Breast epithelium (tissue), 4 donors: ENCODE measurements at regions not wholly inside any gene's neighbourhood (a gene's known extent, or its start where the extent isn't known, plus 50 kb on each side); places are given as distances from the start of the nearest gene placed in this dataset.

Source experiments
- DNase-seq, 2 donors: peaks; one replicate each; pipeline ENCODE4 v3.0.0-alpha.2; 2019; ENCODE audit warnings: low spot score in 2 of 2
- H3K27ac ChIP-seq, 2 donors: fragments of 200-600 bp; sonication (generic) in 1 of 2; one replicate each; pipeline ENCODE4 v1.5.1; 2016 to 2019; ENCODE audit warnings: mild to moderate bottlenecking in 1 of 2
- H3K27me3 ChIP-seq, 2 donors: fragments of 200-600 bp; sonication (generic) in 1 of 2; one replicate each; pipeline versions ENCODE4 v1.5.1 to v1.6.0; 2017 to 2019; ENCODE audit warnings: control low read depth in 1 of 2, mild to moderate bottlenecking in 1 of 2
- H3K36me3 ChIP-seq: fragments of 200-600 bp; one replicate; pipeline ENCODE4 v1.5.1; 2019
- H3K4me1 ChIP-seq, 2 donors: fragments of 200-600 bp; sonication (generic); one replicate each; pipeline ENCODE4 v1.5.1; 2016 to 2019; ENCODE audit warnings: control low read depth in 1 of 2
- H3K4me3 ChIP-seq, 3 donors: fragments of 200-600 bp; sonication (generic); 1 replicate in 2 of 3; 2 replicates in 1 of 3; pipeline ENCODE4 v1.5.1; 2016 to 2019; ENCODE audit warnings: mild to moderate bottlenecking in 3 of 3, moderate library complexity in 2 of 3
- H3K9me3 ChIP-seq, 2 donors: fragments of 200-600 bp; sonication (generic) in 1 of 2; one replicate each; pipeline ENCODE4 v1.5.1; 2016 to 2019; ENCODE audit warnings: control low read depth in 1 of 2
- POLR2A ChIP-seq: fragments of 450-650 bp; IDR thresholded peaks from one replicate; pipeline ENCODE4 v1.6.1; 2016; ENCODE audit warnings: antibody characterized with exemption, mild to moderate bottlenecking, moderate library complexity
- POLR2AphosphoS5 ChIP-seq, 3 donors: sonication (generic); formaldehyde crosslinking; IDR thresholded peaks; one replicate each; pipeline ENCODE4 v1.6.1; 2017; ENCODE audit warnings: antibody characterized with exemption in 3 of 3
- intact Hi-C: fragments of 100-400 bp; cut with DNase I; formaldehyde crosslinking; loops from one replicate; pipeline ENCODE4 v1.15.1; 2023; ENCODE audit warnings: low total_unique reads
- TF ChIP-seq, protein P1 (sequence below), 3 donors: fragments of 450-650 bp; IDR thresholded peaks; one replicate each; pipeline ENCODE4 v1.5.1; 2016 to 2017; ENCODE audit warnings: antibody characterized with exemption in 3 of 3, mild to moderate bottlenecking in 3 of 3, moderate library complexity in 3 of 3

GRCh38 chr20:60892095-60892813 is 359.8 kb upstream of the CDH4 start:
- intact Hi-C loops = no loop called here
- TF ChIP-seq POLR2AphosphoS5 (IDR thresholded peaks at IDR 0.05) (no peak), POLR2A (no peak)
- TF ChIP-seq, protein P1, sequence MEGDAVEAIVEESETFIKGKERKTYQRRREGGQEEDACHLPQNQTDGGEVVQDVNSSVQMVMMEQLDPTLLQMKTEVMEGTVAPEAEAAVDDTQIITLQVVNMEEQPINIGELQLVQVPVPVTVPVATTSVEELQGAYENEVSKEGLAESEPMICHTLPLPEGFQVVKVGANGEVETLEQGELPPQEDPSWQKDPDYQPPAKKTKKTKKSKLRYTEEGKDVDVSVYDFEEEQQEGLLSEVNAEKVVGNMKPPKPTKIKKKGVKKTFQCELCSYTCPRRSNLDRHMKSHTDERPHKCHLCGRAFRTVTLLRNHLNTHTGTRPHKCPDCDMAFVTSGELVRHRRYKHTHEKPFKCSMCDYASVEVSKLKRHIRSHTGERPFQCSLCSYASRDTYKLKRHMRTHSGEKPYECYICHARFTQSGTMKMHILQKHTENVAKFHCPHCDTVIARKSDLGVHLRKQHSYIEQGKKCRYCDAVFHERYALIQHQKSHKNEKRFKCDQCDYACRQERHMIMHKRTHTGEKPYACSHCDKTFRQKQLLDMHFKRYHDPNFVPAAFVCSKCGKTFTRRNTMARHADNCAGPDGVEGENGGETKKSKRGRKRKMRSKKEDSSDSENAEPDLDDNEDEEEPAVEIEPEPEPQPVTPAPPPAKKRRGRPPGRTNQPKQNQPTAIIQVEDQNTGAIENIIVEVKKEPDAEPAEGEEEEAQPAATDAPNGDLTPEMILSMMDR (IDR thresholded peaks at IDR 0.05) = no peak
- Histone ChIP-seq H3K27me3 (no peaks in the 10 kb centered on the region), H3K27ac (no peak overlapping the region), H3K9me3 (no peaks in the 10 kb centered on the region), H3K36me3 (no peaks in the 10 kb centered on the region), H3K4me3 (no peak overlapping the region), H3K4me1 (no peaks in the 10 kb centered on the region)
- no peak for DNase-seq

- no peaks in the 10 kb centered on the region for H3K9me3 ChIP-seq
- TF ChIP-seq POLR2AphosphoS5 (IDR thresholded peaks at IDR 0.05) (no peak), POLR2A (no peak)
- TF ChIP-seq, protein P1 (IDR thresholded peaks at IDR 0.05) = no peak
- H3K4me3 ChIP-seq = no peak overlapping the region
- H3K27me3 ChIP-seq = no peaks in the 10 kb centered on the region
- DNase-seq = no peak
- H3K27ac ChIP-seq = no peak overlapping the region
- H3K4me1 ChIP-seq = no peaks in the 10 kb centered on the region
- intact Hi-C loops = no loop called here
- H3K36me3 ChIP-seq = no peaks in the 10 kb centered on the region
These were observed 358.0 kb upstream of the CDH4 start for GRCh38 chr20:60894091-60894490.

DNA sequence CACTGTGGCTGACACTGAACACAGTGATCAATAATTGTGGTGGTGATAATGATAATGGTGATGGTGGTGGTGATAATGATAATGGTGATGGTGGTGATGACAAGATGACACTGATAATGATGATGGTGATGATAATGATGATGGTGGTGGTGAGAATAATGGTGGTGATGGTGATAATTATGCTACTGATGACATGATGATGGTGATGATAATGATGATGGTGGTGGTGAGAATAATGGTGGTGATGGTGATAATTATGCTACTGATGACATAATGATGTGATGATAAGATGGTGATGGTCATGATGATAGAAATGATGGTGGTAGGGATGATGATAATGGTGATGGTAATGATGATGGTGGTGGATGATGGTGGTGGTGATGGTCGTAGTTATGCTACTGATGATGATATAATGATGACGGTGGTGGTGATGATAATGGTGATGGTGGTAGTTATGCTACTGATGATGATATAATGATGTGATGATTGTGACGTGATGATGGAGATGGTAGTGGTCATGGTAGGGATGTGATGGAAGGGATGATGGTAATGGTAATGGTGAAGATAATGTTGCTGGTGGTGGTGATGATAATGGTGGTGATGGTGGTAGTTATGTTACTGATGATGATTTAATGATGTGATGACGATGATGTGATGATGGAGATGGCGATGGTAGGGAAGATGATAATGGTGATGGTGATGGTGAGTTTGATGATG is 356.5 kb upstream of the CDH4 start:
- no peak for DNase-seq
- TF ChIP-seq POLR2AphosphoS5 (IDR thresholded peaks at IDR 0.05) (no peak), POLR2A (no peak)
- TF ChIP-seq, protein P1 (IDR thresholded peaks at IDR 0.05) = no peak
- no peak overlapping the region for H3K27ac ChIP-seq
- H3K27me3 ChIP-seq = no peaks in the 10 kb centered on the region
- H3K4me1 ChIP-seq = no peaks in the 10 kb centered on the region
- H3K36me3 ChIP-seq = no peaks in the 10 kb centered on the region
- no peak overlapping the region for H3K4me3 ChIP-seq
- no peaks in the 10 kb centered on the region for H3K9me3 ChIP-seq
- intact Hi-C loops = no loop called here

DNA sequence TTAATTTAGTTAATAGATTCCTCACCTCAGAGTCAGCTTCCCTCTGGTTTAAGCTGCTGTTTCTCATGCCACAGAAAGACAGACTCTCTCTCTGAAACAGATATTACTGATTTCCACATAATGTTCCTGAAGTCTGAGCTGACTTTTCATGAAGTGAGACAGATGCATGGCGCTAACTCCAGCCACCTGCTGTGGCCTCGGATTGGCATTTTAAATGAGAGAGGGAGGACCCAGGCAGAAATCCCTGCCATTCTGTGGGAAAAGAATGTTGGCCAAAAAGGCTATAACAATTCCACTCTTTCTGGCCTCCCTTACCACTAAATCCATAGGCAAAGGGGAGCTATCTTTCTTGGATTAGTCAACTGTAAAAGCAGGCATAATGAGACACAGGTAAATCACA is 354.1 kb upstream of the CDH4 start:
- Histone ChIP-seq H3K9me3 (peaks cover 9 to 23% of the 10 kb centered on the region in 2 donors), H3K27me3 (no peaks in the 10 kb centered on the region), H3K4me1 (no peaks in the 10 kb centered on the region), H3K36me3 (no peaks in the 10 kb centered on the region), H3K27ac (no peak overlapping the region), H3K4me3 (no peak overlapping the region)
- TF ChIP-seq, protein P1 (IDR thresholded peaks at IDR 0.05) = no peak
- no peak for TF ChIP-seq POLR2AphosphoS5 (IDR thresholded peaks at IDR 0.05)
- no peak for TF ChIP-seq POLR2A
- DNase-seq = no peak
- intact Hi-C loops = no loop called here

DNA sequence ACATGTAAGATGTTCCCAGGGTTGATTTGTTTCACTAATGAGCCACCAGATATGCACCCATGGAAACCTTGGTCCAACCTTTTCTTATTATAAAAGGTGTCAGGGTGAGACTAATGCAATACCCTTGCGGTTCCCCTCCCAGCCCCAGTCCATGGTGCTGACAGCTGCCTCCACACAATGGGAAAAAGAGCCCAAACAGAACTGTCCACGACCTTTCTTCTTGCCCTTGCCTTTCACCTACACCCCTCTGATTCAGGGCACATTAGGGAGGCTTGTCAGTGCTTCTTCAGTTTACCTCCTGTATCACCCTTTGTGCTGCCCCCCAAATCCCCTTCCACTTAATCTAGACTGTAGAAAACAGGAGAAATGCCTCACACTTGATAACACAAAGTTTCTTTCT is 352.7 kb upstream of the CDH4 start:
- no peaks in the 10 kb centered on the region for H3K27me3 ChIP-seq

More for the DNA sequence above, 352.7 kb upstream of the CDH4 start:
- no peak overlapping the region for H3K4me3 ChIP-seq
- H3K9me3 ChIP-seq = peaks cover 10 to 23% of the 10 kb centered on the region in 2 donors
- no peaks in the 10 kb centered on the region for H3K36me3 ChIP-seq
- intact Hi-C loops = no loop called here
- DNase-seq = no peak
- H3K4me1 ChIP-seq = no peaks in the 10 kb centered on the region
- TF ChIP-seq POLR2A = no peak
- TF ChIP-seq, protein P1 (IDR thresholded peaks at IDR 0.05) = no peak
- TF ChIP-seq POLR2AphosphoS5 (IDR thresholded peaks at IDR 0.05) = no peak
- H3K27ac ChIP-seq = no peak overlapping the region
